H9 (cell line): ENCODE measurements at regions not wholly inside any gene's neighbourhood (a gene's known extent, or its start where the extent isn't known, plus 50 kb on each side); places are given as distances from the start of the nearest gene placed in this dataset.

Experiments used
- DNase-seq: peaks from one replicate; pipeline ENCODE4 v3.0.0-alpha.2; 2017
- H2AFZ ChIP-seq: one replicate; pipeline ENCODE4 v1.6.1; 2013; ENCODE audit warnings: mild to moderate bottlenecking, low read length, control low read depth, moderate library complexity
- H2AK5ac ChIP-seq: 2 replicates; pipeline ENCODE4 v1.6.1; 2013; ENCODE audit warnings: low read length, control low read depth, mixed read lengths; ENCODE audit not compliant: insufficient read length
- H2BK120ac ChIP-seq: one replicate; pipeline ENCODE4 v1.6.1; 2013; ENCODE audit warnings: low read depth, mild to moderate bottlenecking, low read length, control low read depth, inconsistent platforms; ENCODE audit not compliant: poor library complexity, severe bottlenecking
- H2BK12ac ChIP-seq: 2 replicates; pipeline ENCODE4 v1.6.1; 2013; ENCODE audit warnings: low read length, control low read depth, mixed read lengths, low read depth; ENCODE audit not compliant: insufficient read length
- H2BK15ac ChIP-seq: 2 replicates; pipeline ENCODE4 v1.6.1; 2013; ENCODE audit warnings: low read depth, low read length, control low read depth
- H2BK20ac ChIP-seq: one replicate; pipeline ENCODE4 v1.6.1; 2013; ENCODE audit warnings: low read depth, mild to moderate bottlenecking, low read length, control low read depth, inconsistent platforms; ENCODE audit not compliant: poor library complexity, severe bottlenecking
- H2BK5ac ChIP-seq: 2 replicates; pipeline ENCODE4 v1.6.1; 2013; ENCODE audit warnings: low read length, control low read depth, mixed read lengths; ENCODE audit not compliant: insufficient read length
- H3K14ac ChIP-seq: 2 replicates; pipeline ENCODE4 v1.6.1; 2013; ENCODE audit warnings: low read length, control low read depth; ENCODE audit not compliant: insufficient read depth
- H3K18ac ChIP-seq: 2 replicates; pipeline ENCODE4 v1.6.1; 2013; ENCODE audit warnings: low read depth, mild to moderate bottlenecking, mixed read lengths, low read length, control low read depth; ENCODE audit not compliant: insufficient read length
- H3K23ac ChIP-seq: 2 replicates; pipeline ENCODE4 v1.6.1; 2013; ENCODE audit warnings: low read length, control low read depth, mixed read lengths, low read depth; ENCODE audit not compliant: insufficient read length
- H3K23me2 ChIP-seq: 2 replicates; pipeline ENCODE4 v1.6.1; 2013; ENCODE audit warnings: low read depth, mild to moderate bottlenecking, mixed read lengths, low read length, control low read depth; ENCODE audit not compliant: insufficient read length, poor library complexity, severe bottlenecking
- H3K27ac ChIP-seq: 2 replicates; pipeline ENCODE4 v1.5.1; 2013; ENCODE audit warnings: low read length, control low read depth, mixed read lengths, low read depth; ENCODE audit not compliant: insufficient read length
- H3K27me3 ChIP-seq: 2 replicates; pipeline ENCODE4 v1.6.1; 2013; ENCODE audit warnings: low read length, control low read depth, inconsistent platforms; ENCODE audit not compliant: insufficient read depth
- H3K4ac ChIP-seq: 2 replicates; pipeline ENCODE4 v1.6.1; 2013; ENCODE audit warnings: low read depth, mild to moderate bottlenecking, control low read depth, inconsistent platforms, low read length, moderate library complexity
- H3K4me1 ChIP-seq: 2 replicates; pipeline ENCODE4 v1.6.1; 2013; ENCODE audit warnings: low read length, control low read depth, inconsistent platforms; ENCODE audit not compliant: insufficient read depth
- H3K4me2 ChIP-seq: 2 replicates; pipeline ENCODE4 v1.6.1; 2013; ENCODE audit warnings: low read length, control low read depth, mixed read lengths; ENCODE audit not compliant: insufficient read length, insufficient read depth
- H3K56ac ChIP-seq: 2 replicates; pipeline ENCODE4 v1.6.1; 2013; ENCODE audit warnings: low read depth, mild to moderate bottlenecking, mixed read lengths, low read length, control low read depth; ENCODE audit not compliant: insufficient read length
- H3K79me1 ChIP-seq: 2 replicates; pipeline ENCODE4 v1.6.1; 2013; ENCODE audit warnings: low read depth, mild to moderate bottlenecking, moderate library complexity, low read length, control low read depth, inconsistent platforms; ENCODE audit not compliant: insufficient read depth, poor library complexity, severe bottlenecking
- H3K79me2 ChIP-seq: 2 replicates; pipeline ENCODE4 v1.6.1; 2013; ENCODE audit warnings: low read length, control low read depth, inconsistent platforms; ENCODE audit not compliant: insufficient read depth
- H3K9ac ChIP-seq: 2 replicates; pipeline ENCODE4 v1.6.1; 2013; ENCODE audit warnings: low read length, control low read depth, mixed read lengths; ENCODE audit not compliant: insufficient read length; ENCODE audit errors: extremely low read depth
- H3K9me3 ChIP-seq: one replicate; pipeline ENCODE4 v1.6.1; 2013; ENCODE audit warnings: low read depth, low read length, inconsistent platforms; ENCODE audit not compliant: control insufficient read depth
- H3T11ph ChIP-seq: one replicate; pipeline ENCODE4 v1.6.1; 2013; ENCODE audit warnings: mild to moderate bottlenecking, low read length, control low read depth, inconsistent platforms
- H4K20me1 ChIP-seq: one replicate; pipeline ENCODE4 v1.6.1; 2013; ENCODE audit not compliant: control insufficient read depth, insufficient read length, insufficient read depth
- H4K5ac ChIP-seq: 2 replicates; pipeline ENCODE4 v1.6.1; 2013; ENCODE audit warnings: low read depth, mild to moderate bottlenecking, mixed read lengths, low read length, control low read depth; ENCODE audit not compliant: insufficient read length
- H4K8ac ChIP-seq: replicated peaks from 2 replicates; pipeline ENCODE4 v1.6.1; 2013; ENCODE audit warnings: low read length, control low read depth, mixed read lengths, low read depth; ENCODE audit not compliant: insufficient read length
- H4K91ac ChIP-seq: 2 replicates; pipeline ENCODE4 v1.6.1; 2013; ENCODE audit warnings: low read depth, mild to moderate bottlenecking, moderate library complexity, mixed read lengths, low read length, control low read depth; ENCODE audit not compliant: insufficient read length
- H3K27ac Mint-ChIP-seq, 3 experiments: 2 replicates in 2 of 3; 3 replicates in 1 of 3; pipeline ENCODE4 v1.8.0; 2020 to 2021; ENCODE audit warnings: mixed read lengths in 3 of 3, mild to moderate bottlenecking in 1 of 3, moderate library complexity in 1 of 3
- H3K27me3 Mint-ChIP-seq: 2 replicates; pipeline ENCODE4 v1.8.0; 2021; ENCODE audit warnings: low read depth, mild to moderate bottlenecking, moderate library complexity, mixed read lengths
- H3K36me3 Mint-ChIP-seq, 3 experiments: 2 replicates in 2 of 3; 3 replicates in 1 of 3; pipeline ENCODE4 v1.8.0; 2020 to 2021; ENCODE audit warnings: low read depth in 3 of 3, mixed read lengths in 3 of 3; ENCODE audit not compliant: insufficient read depth in 1 of 3
- H3K4me1 Mint-ChIP-seq, 2 experiments: 2 replicates each; pipeline ENCODE4 v1.8.0; 2020; ENCODE audit warnings: mixed read lengths in 2 of 2
- H3K4me3 Mint-ChIP-seq, 2 experiments: 2 replicates in 1 of 2; 3 replicates in 1 of 2; pipeline ENCODE4 v1.8.0; 2020 to 2021; ENCODE audit warnings: mild to moderate bottlenecking in 2 of 2, mixed read lengths in 2 of 2, moderate library complexity in 1 of 2
- H3K9me3 Mint-ChIP-seq, 2 experiments: 2 replicates in 1 of 2; 3 replicates in 1 of 2; pipeline ENCODE4 v1.8.0; 2020; ENCODE audit warnings: mild to moderate bottlenecking in 2 of 2, mixed read lengths in 2 of 2, moderate library complexity in 1 of 2
- WGBS: extraction: QIAGEN DNeasy Blood & Tissue Kit; methylation state at CpG from one replicate; pipeline ENCODE4 v1.1.7; 2013; ENCODE audit warnings: missing lambda C conversion rate, low lambda C conversion rate, mixed read lengths; ENCODE audit not compliant: insufficient read length; ENCODE audit errors: extremely low coverage; 5-methylcytosine and 5-hydroxymethylcytosine counted together
- TF ChIP-seq, protein P1 (sequence below): fragments of 200-600 bp; sonication (generic); conservative IDR thresholded peaks from 3 replicates; pipeline ENCODE4 v1.8.0; 2021; ENCODE audit warnings: antibody characterized with exemption, mild to moderate bottlenecking

DNA sequence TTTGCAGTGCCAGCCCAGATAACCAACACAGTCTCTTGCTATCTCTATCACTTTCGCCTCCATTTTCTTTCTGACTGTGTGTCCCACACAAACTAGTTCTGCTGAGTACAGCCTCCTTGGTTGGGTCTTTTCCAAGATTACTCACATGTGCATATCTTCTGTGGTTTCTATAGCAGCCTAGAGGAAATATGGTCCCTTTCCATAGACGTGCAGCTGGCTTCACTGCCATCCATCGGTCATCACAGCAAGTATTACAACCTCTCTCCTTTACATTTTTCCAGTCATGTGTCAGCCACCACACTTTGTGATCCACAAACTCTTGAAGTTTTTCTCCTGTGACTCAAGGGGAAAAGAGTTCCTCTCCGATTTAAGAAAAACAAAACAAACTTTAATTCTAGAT is 893.4 kb upstream of the ADGRL4 start:
- Histone ChIP-seq H3K4me2 (no peak overlapping the region), H3K79me1 (no peaks in the 10 kb centered on the region), H4K5ac (no peak overlapping the region), H3K27me3 (no peaks in the 10 kb centered on the region), H3K9me3 (no peaks in the 10 kb centered on the region), H3K18ac (no peak overlapping the region), H3T11ph (no peak overlapping the region), H3K23ac (no peak overlapping the region), H3K4me1 (no peaks in the 10 kb centered on the region), H3K23me2 (no peaks in the 10 kb centered on the region), H4K91ac (no peak overlapping the region), H3K14ac (no peak overlapping the region), H3K27ac (no peak overlapping the region), H3K79me2 (no peaks in the 10 kb centered on the region), H2BK20ac (no peak overlapping the region), H4K20me1 (no peaks in the 10 kb centered on the region), H2BK5ac (no peak overlapping the region), H3K9ac (no peak overlapping the region), H4K8ac (no peak overlapping the region), H3K4ac (no peak overlapping the region), H2BK120ac (no peak overlapping the region), H2BK15ac (no peak overlapping the region), H2AFZ (no peak overlapping the region), H3K56ac (no peak overlapping the region), H2BK12ac (no peak overlapping the region), H2AK5ac (no peak overlapping the region)
- H3K9me3 Mint-ChIP-seq, result peaks cover 7 to 8% of the 10 kb centered on the region in 2 experiments
- peaks cover 3 to 8% (median 6%) of the 10 kb centered on the region in 3 experiments; a peak in 4 of 7 replicates for H3K36me3 Mint-ChIP-seq
- WGBS, result no CpG with 5 or more reads among the region's 4 CpGs
- TF ChIP-seq, protein P1, sequence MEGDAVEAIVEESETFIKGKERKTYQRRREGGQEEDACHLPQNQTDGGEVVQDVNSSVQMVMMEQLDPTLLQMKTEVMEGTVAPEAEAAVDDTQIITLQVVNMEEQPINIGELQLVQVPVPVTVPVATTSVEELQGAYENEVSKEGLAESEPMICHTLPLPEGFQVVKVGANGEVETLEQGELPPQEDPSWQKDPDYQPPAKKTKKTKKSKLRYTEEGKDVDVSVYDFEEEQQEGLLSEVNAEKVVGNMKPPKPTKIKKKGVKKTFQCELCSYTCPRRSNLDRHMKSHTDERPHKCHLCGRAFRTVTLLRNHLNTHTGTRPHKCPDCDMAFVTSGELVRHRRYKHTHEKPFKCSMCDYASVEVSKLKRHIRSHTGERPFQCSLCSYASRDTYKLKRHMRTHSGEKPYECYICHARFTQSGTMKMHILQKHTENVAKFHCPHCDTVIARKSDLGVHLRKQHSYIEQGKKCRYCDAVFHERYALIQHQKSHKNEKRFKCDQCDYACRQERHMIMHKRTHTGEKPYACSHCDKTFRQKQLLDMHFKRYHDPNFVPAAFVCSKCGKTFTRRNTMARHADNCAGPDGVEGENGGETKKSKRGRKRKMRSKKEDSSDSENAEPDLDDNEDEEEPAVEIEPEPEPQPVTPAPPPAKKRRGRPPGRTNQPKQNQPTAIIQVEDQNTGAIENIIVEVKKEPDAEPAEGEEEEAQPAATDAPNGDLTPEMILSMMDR, result no peak
- no peak overlapping the region for H3K27ac Mint-ChIP-seq
- H3K27me3 Mint-ChIP-seq, result peaks cover 1% of the 10 kb centered on the region; the same call in 1 of the 2 replicates
- H3K4me3 Mint-ChIP-seq, result no peak overlapping the region
- no peaks in the 10 kb centered on the region for H3K4me1 Mint-ChIP-seq
- no peak for DNase-seq
